ENCODE measurements at regions not wholly inside any gene's neighbourhood (a gene's known extent, or its start where the extent isn't known, plus 50 kb on each side); places are given as distances from the start of the nearest gene placed in this dataset.

- TF ChIP-seq FOXK2 (IDR thresholded peaks at IDR 0.05) (no peak), FOXM1 (IDR thresholded peaks at IDR 0.05; ENCODE audit: borderline replicate concordance) (no peak), SUZ12 (IDR thresholded peaks at IDR 0.05) (no peak), SP1 (IDR thresholded peaks at IDR 0.05) (no peak), BHLHE40 (IDR thresholded peaks at IDR 0.05; ENCODE audit: borderline replicate concordance) (no peak), L3MBTL2 (conservative IDR thresholded peaks at IDR 0.05) (no peak), LEF1 (IDR thresholded peaks at IDR 0.05; ENCODE audit: borderline replicate concordance) (no peak), ELF4 (IDR thresholded peaks at IDR 0.05) (no peak), TARDBP (IDR thresholded peaks at IDR 0.05) (no peak), HDGF (IDR thresholded peaks at IDR 0.05; ENCODE audit: borderline replicate concordance) (no peak)
- no peak for DNase-seq (ENCODE audit: extremely low spot score)
- POLR2A ChIA-PET = no interaction called here
- CTCF ChIA-PET = interaction anchor here (0.6 to 0.7 kb wide), 2 partner anchors 22 to 44 kb away, joined by 3 read pairs; no protein-coding TSS in a partner anchor
Measured at GRCh38 chr1:117262976-117263375, 52.2 kb upstream of the VTCN1 start.

- no peak for DNase-seq (ENCODE audit: extremely low spot score)
- ChIA-PET CTCF (no interaction called here), POLR2A (no interaction called here)
- TF ChIP-seq ELF4 (IDR thresholded peaks at IDR 0.05) = no peak
- no peak for TF ChIP-seq FOXA1 (IDR thresholded peaks at IDR 0.05)
- no peak for TF ChIP-seq FOXM1 (IDR thresholded peaks at IDR 0.05; ENCODE audit: borderline replicate concordance)
- TF ChIP-seq, protein P1, sequence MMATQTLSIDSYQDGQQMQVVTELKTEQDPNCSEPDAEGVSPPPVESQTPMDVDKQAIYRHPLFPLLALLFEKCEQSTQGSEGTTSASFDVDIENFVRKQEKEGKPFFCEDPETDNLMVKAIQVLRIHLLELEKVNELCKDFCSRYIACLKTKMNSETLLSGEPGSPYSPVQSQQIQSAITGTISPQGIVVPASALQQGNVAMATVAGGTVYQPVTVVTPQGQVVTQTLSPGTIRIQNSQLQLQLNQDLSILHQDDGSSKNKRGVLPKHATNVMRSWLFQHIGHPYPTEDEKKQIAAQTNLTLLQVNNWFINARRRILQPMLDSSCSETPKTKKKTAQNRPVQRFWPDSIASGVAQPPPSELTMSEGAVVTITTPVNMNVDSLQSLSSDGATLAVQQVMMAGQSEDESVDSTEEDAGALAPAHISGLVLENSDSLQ (IDR thresholded peaks at IDR 0.05) = no peak
- no peak for TF ChIP-seq HDGF (IDR thresholded peaks at IDR 0.05; ENCODE audit: borderline replicate concordance)
- no peak for TF ChIP-seq CTBP1 (IDR thresholded peaks at IDR 0.05; ENCODE audit: borderline replicate concordance)
- TF ChIP-seq SUZ12 (IDR thresholded peaks at IDR 0.05) = no peak
Measured at GRCh38 chr1:117261424-117261785, 50.7 kb upstream of the VTCN1 start.

DNA sequence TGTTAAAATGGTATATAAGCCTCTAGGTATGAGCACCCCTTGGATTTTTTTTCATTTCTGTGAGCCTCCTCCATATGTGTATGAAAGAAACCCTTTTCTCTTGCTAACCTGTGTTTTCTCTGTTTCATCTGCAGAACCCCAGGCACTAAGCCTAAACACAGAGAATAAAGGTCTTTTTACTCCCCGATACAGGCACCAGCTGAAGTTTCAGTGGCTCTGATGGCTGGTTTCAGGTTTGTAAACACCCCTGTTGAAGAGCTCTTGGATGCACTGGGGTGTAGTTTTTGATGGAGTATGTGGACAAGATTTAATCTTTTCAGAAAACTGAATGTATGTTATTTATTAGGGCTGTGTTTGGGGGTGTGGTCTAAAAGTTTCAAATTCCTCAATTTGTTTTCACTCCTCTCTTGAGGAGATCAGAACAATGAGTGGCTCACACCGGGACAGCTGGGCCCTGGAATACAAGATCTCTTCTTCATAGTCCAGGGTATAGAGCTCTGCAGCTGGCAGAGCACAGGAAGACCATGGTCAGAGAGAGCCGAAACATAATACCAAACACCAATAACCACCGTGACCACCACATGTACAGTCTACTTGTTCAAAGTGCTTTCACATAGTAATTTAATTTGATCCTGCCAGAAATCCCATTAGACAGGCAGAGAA is 50.2 kb upstream of the VTCN1 start:
- ChIA-PET POLR2A (no interaction called here), CTCF (no interaction called here)
- no peak for DNase-seq (ENCODE audit: extremely low spot score)
- TF ChIP-seq SP1 (IDR thresholded peaks at IDR 0.05) = no peak
